ENCODE measurements at regions not wholly inside any gene's neighbourhood (a gene's known extent, or its start where the extent isn't known, plus 50 kb on each side); places are given as distances from the start of the nearest gene placed in this dataset.

GRCh38 chr11:111107501-111107900, 138.0 kb upstream of the POU2AF2 start:
- no peak for TF ChIP-seq ZNF274 (IDR thresholded peaks at IDR 0.05; ENCODE audit: low read depth, low read length)
- no peak for TF ChIP-seq SUZ12 (IDR thresholded peaks at IDR 0.05; ENCODE audit: extremely low read depth, insufficient read depth, insufficient read length)
